Ovary (tissue), 3 donors: ENCODE measurements at regions not wholly inside any gene's neighbourhood (a gene's known extent, or its start where the extent isn't known, plus 50 kb on each side); places are given as distances from the start of the nearest gene placed in this dataset.

Experiments used
- CTCF ChIP-seq, 3 donors: fragments of 450-650 bp in 2 of 3; fragments of 200-600 bp in 1 of 3; IDR thresholded peaks; one replicate each; pipeline versions ENCODE4 v1.5.1 to v1.8.0; 2016 to 2022; ENCODE audit warnings: antibody characterized with exemption in 3 of 3, mild to moderate bottlenecking in 1 of 3
- EP300 ChIP-seq: sonication (generic); formaldehyde crosslinking; IDR thresholded peaks from one replicate; pipeline ENCODE4 v1.6.1; 2017; ENCODE audit warnings: antibody characterized with exemption
- POLR2A ChIP-seq: fragments of 450-650 bp; IDR thresholded peaks from one replicate; pipeline ENCODE4 v1.6.1; 2017; ENCODE audit warnings: antibody characterized with exemption, mild to moderate bottlenecking, moderate library complexity
- donor health status: DM: no; HTN: no; CAD: no.

- TF ChIP-seq CTCF (IDR thresholded peaks at IDR 0.05) (no peak), POLR2A (no peak), EP300 (no peak)
Measured at GRCh38 chr22:25318081-25318823, 98.8 kb downstream of the CRYBB2 start.
